T-helper 1 cell treated with Interleukin-12 subunit alpha and Interleukin-12 subunit beta and Interleukin-4 antibody, amounts not matched to agents 30 μg/mL and 1 μg/mL, for 36 hours (primary cell): ENCODE measurements at regions not wholly inside any gene's neighbourhood (a gene's known extent, or its start where the extent isn't known, plus 50 kb on each side); places are given as distances from the start of the nearest gene placed in this dataset.
"Not testable (repeated sequence)": the region's sequence is repeated elsewhere in the genome, so short reads cannot be mapped to it uniquely, and the experiment has no call there.

Source experiments
- H3K27ac Mint-ChIP-seq: one replicate; pipeline ENCODE4 v1.8.0; 2021; ENCODE audit warnings: mild to moderate bottlenecking, mixed read lengths
- H3K27me3 Mint-ChIP-seq: one replicate; pipeline ENCODE4 v1.8.0; 2021; ENCODE audit warnings: low read depth, mixed read lengths
- H3K36me3 Mint-ChIP-seq: one replicate; pipeline ENCODE4 v1.8.0; 2021; ENCODE audit warnings: low read depth, mixed read lengths
- H3K4me1 Mint-ChIP-seq: one replicate; pipeline ENCODE4 v1.8.0; 2021; ENCODE audit warnings: low read depth, mixed read lengths
- H3K4me3 Mint-ChIP-seq: one replicate; pipeline ENCODE4 v1.8.0; 2021; ENCODE audit warnings: mild to moderate bottlenecking, moderate library complexity, mixed read lengths
- H3K9me3 Mint-ChIP-seq: one replicate; pipeline ENCODE4 v1.8.0; 2021; ENCODE audit warnings: mixed read lengths

GRCh38 chr6:146957181-146958093 is 246.8 kb upstream of the STXBP5 start:
- peaks cover 1% of the 10 kb centered on the region for H3K4me1 Mint-ChIP-seq
- no peaks in the 10 kb centered on the region for H3K27me3 Mint-ChIP-seq
- peaks cover 2% of the 10 kb centered on the region for H3K9me3 Mint-ChIP-seq
- no peaks in the 10 kb centered on the region for H3K36me3 Mint-ChIP-seq
- H3K4me3 Mint-ChIP-seq, result no peak overlapping the region
- H3K27ac Mint-ChIP-seq, result no peak overlapping the region

DNA sequence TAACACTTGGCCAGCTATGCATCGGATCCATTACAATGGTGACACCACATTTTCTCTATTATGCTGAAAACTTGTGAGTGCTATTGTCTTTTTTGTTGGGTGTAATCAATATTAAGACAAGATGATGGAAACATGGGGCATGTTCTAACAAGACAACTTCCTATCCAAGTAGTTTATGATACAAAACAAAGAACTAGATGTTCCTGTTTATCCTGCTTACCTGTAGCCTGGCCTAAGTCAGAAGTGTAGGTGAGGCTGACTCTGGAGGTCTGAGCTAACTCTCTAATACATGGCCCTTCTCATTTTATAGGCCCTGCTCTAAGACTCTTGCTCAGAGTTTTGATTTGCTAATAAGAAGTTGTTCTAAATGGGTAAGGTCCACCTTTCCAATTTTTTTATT is 242.4 kb upstream of the STXBP5 start:
- Mint-ChIP-seq H3K27ac (no peak overlapping the region), H3K4me3 (no peak overlapping the region), H3K27me3 (no peaks in the 10 kb centered on the region), H3K36me3 (peaks cover 2% of the 10 kb centered on the region), H3K9me3 (peaks cover 24% of the 10 kb centered on the region), H3K4me1 (no peaks in the 10 kb centered on the region)

GRCh38 chr6:146962329-146962728 is 241.9 kb upstream of the STXBP5 start:
- Mint-ChIP-seq H3K27ac (no peak overlapping the region), H3K4me1 (no peaks in the 10 kb centered on the region), H3K36me3 (peaks cover 2% of the 10 kb centered on the region), H3K4me3 (no peak overlapping the region), H3K27me3 (no peaks in the 10 kb centered on the region), H3K9me3 (peaks cover 28% of the 10 kb centered on the region)

GRCh38 chr6:146965110-146965689 is 239.0 kb upstream of the STXBP5 start:
- Mint-ChIP-seq H3K4me3 (no peak overlapping the region), H3K9me3 (peaks cover 25% of the 10 kb centered on the region), H3K4me1 (no peaks in the 10 kb centered on the region), H3K36me3 (peaks cover 2% of the 10 kb centered on the region), H3K27me3 (no peaks in the 10 kb centered on the region), H3K27ac (no peak overlapping the region)

- Mint-ChIP-seq H3K4me1 (no peaks in the 10 kb centered on the region), H3K9me3 (peaks cover 25% of the 10 kb centered on the region), H3K27me3 (no peaks in the 10 kb centered on the region), H3K27ac (no peak overlapping the region), H3K4me3 (no peak overlapping the region), H3K36me3 (peaks cover 2% of the 10 kb centered on the region)
Measured at GRCh38 chr6:146968041-146968760, 236.0 kb upstream of the STXBP5 start.

GRCh38 chr6:146972546-146972945 is 231.7 kb upstream of the STXBP5 start:
- no peaks in the 10 kb centered on the region for H3K27me3 Mint-ChIP-seq
- no peak overlapping the region for H3K4me3 Mint-ChIP-seq
- no peak overlapping the region for H3K27ac Mint-ChIP-seq
- H3K36me3 Mint-ChIP-seq, result no peaks in the 10 kb centered on the region
- H3K4me1 Mint-ChIP-seq, result no peaks in the 10 kb centered on the region
- H3K9me3 Mint-ChIP-seq, result no peaks in the 10 kb centered on the region

GRCh38 chr6:146974351-146974750 is 229.9 kb upstream of the STXBP5 start:
- H3K27me3 Mint-ChIP-seq, result no peaks in the 10 kb centered on the region
- no peaks in the 10 kb centered on the region for H3K4me1 Mint-ChIP-seq
- H3K27ac Mint-ChIP-seq, result no peak overlapping the region
- H3K36me3 Mint-ChIP-seq, result no peaks in the 10 kb centered on the region
- H3K9me3 Mint-ChIP-seq, result no peaks in the 10 kb centered on the region
- H3K4me3 Mint-ChIP-seq, result no peak overlapping the region

GRCh38 chr6:146975093-146975492 is 229.1 kb upstream of the STXBP5 start:
- H3K4me3 Mint-ChIP-seq, result no peak overlapping the region

GRCh38 chr6:146980900-146981329 is 223.3 kb upstream of the STXBP5 start:
- H3K4me3 Mint-ChIP-seq, result no peak overlapping the region
- H3K4me1 Mint-ChIP-seq, result no peaks in the 10 kb centered on the region

More at GRCh38 chr6:146975093-146975492, 229.1 kb upstream of the STXBP5 start:
- H3K36me3 Mint-ChIP-seq, result no peaks in the 10 kb centered on the region
- no peaks in the 10 kb centered on the region for H3K9me3 Mint-ChIP-seq
- H3K27me3 Mint-ChIP-seq, result no peaks in the 10 kb centered on the region
- no peak overlapping the region for H3K27ac Mint-ChIP-seq
- H3K4me1 Mint-ChIP-seq, result no peaks in the 10 kb centered on the region

DNA sequence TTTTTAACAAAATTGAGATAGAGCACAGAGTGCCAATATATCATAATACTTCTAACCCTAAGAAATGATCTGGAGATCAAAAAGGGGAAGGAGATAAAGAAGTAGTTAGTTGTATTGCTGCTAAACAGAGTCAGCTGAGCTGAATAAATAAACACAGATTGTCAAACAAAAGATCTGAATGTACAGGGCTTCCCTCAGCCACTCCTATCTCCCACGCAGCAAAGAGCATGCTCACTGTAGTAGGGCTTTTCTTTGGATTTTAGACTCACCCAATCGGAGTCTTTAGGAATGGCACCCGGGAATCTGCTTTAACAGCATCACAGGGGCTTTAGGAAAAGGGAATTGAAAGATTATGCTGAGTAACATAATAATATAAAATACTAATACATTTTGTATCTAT is 222.2 kb upstream of the STXBP5 start:
- H3K4me3 Mint-ChIP-seq, result no peak overlapping the region

More at GRCh38 chr6:146980900-146981329, 223.3 kb upstream of the STXBP5 start:
- no peak overlapping the region for H3K27ac Mint-ChIP-seq
- no peaks in the 10 kb centered on the region for H3K9me3 Mint-ChIP-seq
- H3K36me3 Mint-ChIP-seq, result no peaks in the 10 kb centered on the region
- H3K27me3 Mint-ChIP-seq, result no peaks in the 10 kb centered on the region

GRCh38 chr6:146984251-146984924 is 219.8 kb upstream of the STXBP5 start:
- Mint-ChIP-seq H3K9me3 (no peaks in the 10 kb centered on the region), H3K36me3 (no peaks in the 10 kb centered on the region), H3K4me3 (no peak overlapping the region), H3K27me3 (no peaks in the 10 kb centered on the region), H3K27ac (no peak overlapping the region), H3K4me1 (no peaks in the 10 kb centered on the region)

More for the DNA sequence above, 222.2 kb upstream of the STXBP5 start:
- Mint-ChIP-seq H3K36me3 (no peaks in the 10 kb centered on the region), H3K4me1 (no peaks in the 10 kb centered on the region), H3K27me3 (no peaks in the 10 kb centered on the region), H3K27ac (no peak overlapping the region), H3K9me3 (no peaks in the 10 kb centered on the region)

DNA sequence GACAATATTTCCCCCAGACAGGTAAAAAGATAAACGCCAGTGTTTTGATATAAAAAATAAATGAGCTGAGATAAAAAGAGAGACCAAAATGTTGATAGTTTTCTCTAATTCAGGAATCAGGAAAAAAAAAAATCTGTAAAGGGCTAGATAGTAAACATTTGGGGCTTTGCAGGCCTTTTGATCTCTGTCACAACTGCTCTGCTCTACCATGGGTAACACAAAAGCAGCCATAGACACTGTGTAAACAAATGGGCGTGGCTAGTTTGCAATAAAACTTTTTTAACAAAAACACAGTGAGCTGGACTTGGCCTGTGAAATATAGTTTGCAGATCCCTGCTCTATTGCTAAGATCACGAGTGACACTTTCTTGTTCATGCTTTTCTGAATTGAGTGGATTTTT is 219.1 kb upstream of the STXBP5 start:
- no peaks in the 10 kb centered on the region for H3K36me3 Mint-ChIP-seq
- no peaks in the 10 kb centered on the region for H3K9me3 Mint-ChIP-seq
- H3K4me3 Mint-ChIP-seq, result no peak overlapping the region
- no peak overlapping the region for H3K27ac Mint-ChIP-seq
- H3K4me1 Mint-ChIP-seq, result no peaks in the 10 kb centered on the region
- H3K27me3 Mint-ChIP-seq, result no peaks in the 10 kb centered on the region

- no peak overlapping the region for H3K4me3 Mint-ChIP-seq
- H3K27me3 Mint-ChIP-seq, result no peaks in the 10 kb centered on the region
- H3K4me1 Mint-ChIP-seq, result no peaks in the 10 kb centered on the region
- no peaks in the 10 kb centered on the region for H3K9me3 Mint-ChIP-seq
- H3K36me3 Mint-ChIP-seq, result no peaks in the 10 kb centered on the region
- no peak overlapping the region for H3K27ac Mint-ChIP-seq
Measured at GRCh38 chr6:146985966-146986365, 218.3 kb upstream of the STXBP5 start.

DNA sequence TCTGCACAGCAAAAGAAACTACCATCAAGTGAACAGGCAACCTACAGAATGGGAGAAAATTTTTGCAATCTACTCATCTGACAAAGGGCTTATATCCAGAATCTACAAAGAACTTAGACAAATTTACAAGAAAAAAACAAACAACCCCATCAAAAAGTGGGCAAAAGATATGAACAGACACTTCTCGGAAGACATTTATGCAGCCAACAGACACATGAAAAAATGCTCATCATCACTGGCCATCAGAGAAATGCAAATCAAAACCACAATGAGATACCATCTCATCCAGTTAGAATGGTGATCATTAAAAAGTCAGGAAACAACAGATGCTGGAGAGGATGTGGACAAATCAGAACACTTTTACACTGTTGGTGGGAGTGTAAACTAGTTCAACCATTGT is 216.3 kb upstream of the STXBP5 start:
- H3K4me3 Mint-ChIP-seq, H3K4me1 Mint-ChIP-seq, H3K27me3 Mint-ChIP-seq, H3K27ac Mint-ChIP-seq, H3K36me3 Mint-ChIP-seq, H3K9me3 Mint-ChIP-seq: not testable (repeated sequence)
